Gastroesophageal sphincter (tissue), 3 donors: ENCODE measurements at regions not wholly inside any gene's neighbourhood (a gene's known extent, or its start where the extent isn't known, plus 50 kb on each side); places are given as distances from the start of the nearest gene placed in this dataset.

Experiments
- EP300 ChIP-seq: sonication (generic); formaldehyde crosslinking; IDR thresholded peaks from one replicate; pipeline ENCODE4 v1.6.1; 2017; ENCODE audit warnings: antibody characterized with exemption, mild to moderate bottlenecking
- POLR2A ChIP-seq, 2 donors: fragments of 450-650 bp; IDR thresholded peaks; one replicate each; pipeline ENCODE4 v1.6.1; 2017; ENCODE audit warnings: antibody characterized with exemption in 2 of 2, mild to moderate bottlenecking in 2 of 2, moderate library complexity in 1 of 2
- POLR2AphosphoS5 ChIP-seq: sonication (generic); formaldehyde crosslinking; IDR thresholded peaks from one replicate; pipeline ENCODE4 v1.6.1; 2017; ENCODE audit warnings: antibody characterized with exemption
- TF ChIP-seq, protein P1 (sequence below), 4 experiments: fragments of 200-600 bp in 2 of 4; fragments of 450-650 bp in 2 of 4; sonication (generic) in 1 of 4; IDR thresholded peaks; one replicate each; pipeline ENCODE4 v1.5.1; 2017 to 2019; ENCODE audit warnings: antibody characterized with exemption in 4 of 4, mild to moderate bottlenecking in 2 of 4, moderate library complexity in 2 of 4

DNA sequence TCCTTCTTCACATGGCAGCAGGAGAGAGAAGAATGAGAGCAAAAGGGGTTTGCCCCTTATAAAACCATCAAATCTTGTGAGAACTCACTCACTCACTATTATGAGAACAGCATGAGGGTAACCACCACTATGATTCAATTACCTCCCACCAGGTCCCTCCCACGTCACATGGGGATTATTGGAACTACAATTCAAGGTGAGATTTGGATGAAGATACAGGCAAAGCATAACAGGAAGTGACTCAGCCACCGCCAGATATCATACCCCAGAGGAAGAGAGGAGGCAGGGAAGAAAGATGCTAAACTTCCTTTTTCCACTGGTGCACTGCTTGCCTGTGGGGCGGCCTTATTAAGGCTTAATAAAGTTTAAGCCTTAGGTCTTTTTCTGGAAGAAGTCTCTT is 766.1 kb downstream of the KCTD8 start:
- TF ChIP-seq, protein P1, sequence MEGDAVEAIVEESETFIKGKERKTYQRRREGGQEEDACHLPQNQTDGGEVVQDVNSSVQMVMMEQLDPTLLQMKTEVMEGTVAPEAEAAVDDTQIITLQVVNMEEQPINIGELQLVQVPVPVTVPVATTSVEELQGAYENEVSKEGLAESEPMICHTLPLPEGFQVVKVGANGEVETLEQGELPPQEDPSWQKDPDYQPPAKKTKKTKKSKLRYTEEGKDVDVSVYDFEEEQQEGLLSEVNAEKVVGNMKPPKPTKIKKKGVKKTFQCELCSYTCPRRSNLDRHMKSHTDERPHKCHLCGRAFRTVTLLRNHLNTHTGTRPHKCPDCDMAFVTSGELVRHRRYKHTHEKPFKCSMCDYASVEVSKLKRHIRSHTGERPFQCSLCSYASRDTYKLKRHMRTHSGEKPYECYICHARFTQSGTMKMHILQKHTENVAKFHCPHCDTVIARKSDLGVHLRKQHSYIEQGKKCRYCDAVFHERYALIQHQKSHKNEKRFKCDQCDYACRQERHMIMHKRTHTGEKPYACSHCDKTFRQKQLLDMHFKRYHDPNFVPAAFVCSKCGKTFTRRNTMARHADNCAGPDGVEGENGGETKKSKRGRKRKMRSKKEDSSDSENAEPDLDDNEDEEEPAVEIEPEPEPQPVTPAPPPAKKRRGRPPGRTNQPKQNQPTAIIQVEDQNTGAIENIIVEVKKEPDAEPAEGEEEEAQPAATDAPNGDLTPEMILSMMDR (IDR thresholded peaks at IDR 0.05), result no peak
- TF ChIP-seq POLR2AphosphoS5 (no peak), EP300 (no peak), POLR2A (IDR thresholded peaks at IDR 0.05) (no peak)
